Gastroesophageal sphincter (tissue), 4 donors: ENCODE measurements at regions not wholly inside any gene's neighbourhood (a gene's known extent, or its start where the extent isn't known, plus 50 kb on each side); places are given as distances from the start of the nearest gene placed in this dataset.
A peak's percentile ranks its signal among the peaks of the same experiment; 100 is the strongest.

ENCODE experiments used
- ATAC-seq: fragments of 150-250 bp; one replicate; pipeline ENCODE4 v1.9.1; 2016; ENCODE audit warnings: mild to moderate bottlenecking, moderate library complexity
- H3K27ac ChIP-seq, 4 donors: fragments of 200-600 bp; sonication (generic) in 3 of 4; 1 replicate in 3 of 4; 2 replicates in 1 of 4; pipeline ENCODE4 v1.5.1; 2016 to 2019
- H3K27me3 ChIP-seq: fragments of 200-600 bp; sonication (generic); one replicate; pipeline ENCODE4 v1.5.1; 2019
- H3K36me3 ChIP-seq, 2 donors: fragments of 200-600 bp; sonication (generic); one replicate each; pipeline ENCODE4 v1.5.1; 2019; ENCODE audit warnings: control low read depth in 1 of 2
- H3K4me1 ChIP-seq, 3 donors: fragments of 200-600 bp; sonication (generic); 1 replicate in 2 of 3; 2 replicates in 1 of 3; pipeline ENCODE4 v1.5.1; 2016 to 2019; ENCODE audit warnings: control low read depth in 2 of 3
- H3K4me3 ChIP-seq, 2 donors: fragments of 200-600 bp; sonication (generic); one replicate each; pipeline ENCODE4 v1.5.1; 2019; ENCODE audit warnings: mild to moderate bottlenecking in 1 of 2, moderate library complexity in 1 of 2
- H3K9me3 ChIP-seq, 3 donors: fragments of 200-600 bp; sonication (generic); one replicate each; pipeline ENCODE4 v1.5.1; 2017 to 2019; ENCODE audit warnings: control low read depth in 2 of 3
- EP300 ChIP-seq: sonication (generic); formaldehyde crosslinking; IDR thresholded peaks from one replicate; pipeline ENCODE4 v1.6.1; 2017; ENCODE audit warnings: antibody characterized with exemption, mild to moderate bottlenecking
- POLR2A ChIP-seq, 2 donors: fragments of 450-650 bp; IDR thresholded peaks; one replicate each; pipeline ENCODE4 v1.6.1; 2017; ENCODE audit warnings: antibody characterized with exemption in 2 of 2, mild to moderate bottlenecking in 2 of 2, moderate library complexity in 1 of 2
- POLR2AphosphoS5 ChIP-seq: sonication (generic); formaldehyde crosslinking; IDR thresholded peaks from one replicate; pipeline ENCODE4 v1.6.1; 2017; ENCODE audit warnings: antibody characterized with exemption
- WGBS, 2 donors: methylation state at CpG; one replicate each; pipeline ENCODE4 v1.1.5; 2018; ENCODE audit warnings: low coverage in 1 of 2; 5-methylcytosine and 5-hydroxymethylcytosine counted together
- TF ChIP-seq, protein P1 (sequence below), 4 experiments: fragments of 200-600 bp in 2 of 4; fragments of 450-650 bp in 2 of 4; sonication (generic) in 1 of 4; IDR thresholded peaks; one replicate each; pipeline ENCODE4 v1.5.1; 2017 to 2019; ENCODE audit warnings: antibody characterized with exemption in 4 of 4, mild to moderate bottlenecking in 2 of 4, moderate library complexity in 2 of 4

DNA sequence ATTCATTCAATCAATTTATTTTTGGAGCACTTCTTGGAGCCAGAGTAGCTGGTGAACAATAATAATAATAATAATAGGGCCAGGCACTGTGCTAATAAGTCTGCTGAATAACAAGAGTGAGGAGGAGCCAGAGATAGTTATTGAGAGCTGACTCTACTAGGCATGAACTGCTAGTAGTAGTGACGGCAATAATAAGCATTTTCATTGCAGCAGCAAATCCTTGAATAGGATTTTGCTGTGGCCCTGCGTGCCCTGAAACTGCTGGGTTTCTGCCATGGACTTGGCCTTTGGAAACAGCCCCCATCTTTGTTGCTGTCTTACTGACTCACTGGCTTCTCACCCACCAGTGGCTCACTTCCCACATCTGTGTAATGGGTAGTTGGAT, 545.9 kb downstream of the MIAT start:
- Histone ChIP-seq H3K9me3 (no peaks in the 10 kb centered on the region), H3K4me1 (peaks cover 0 to 44% (median 9%) of the 10 kb centered on the region in 3 donors), H3K27me3 (no peaks in the 10 kb centered on the region), H3K36me3 (no peaks in the 10 kb centered on the region), H3K27ac (peak overlapping the region in 3 of 4 donors; percentile 76 to 83 (median 80)), H3K4me3 (no peak overlapping the region)
- ATAC-seq = no peak
- 43 to 60% methylated on average over 1 of the region's 2 CpGs for WGBS, 2 donors
- TF ChIP-seq POLR2AphosphoS5 (no peak), EP300 (no peak), POLR2A (IDR thresholded peaks at IDR 0.05) (no peak)
- TF ChIP-seq, protein P1, sequence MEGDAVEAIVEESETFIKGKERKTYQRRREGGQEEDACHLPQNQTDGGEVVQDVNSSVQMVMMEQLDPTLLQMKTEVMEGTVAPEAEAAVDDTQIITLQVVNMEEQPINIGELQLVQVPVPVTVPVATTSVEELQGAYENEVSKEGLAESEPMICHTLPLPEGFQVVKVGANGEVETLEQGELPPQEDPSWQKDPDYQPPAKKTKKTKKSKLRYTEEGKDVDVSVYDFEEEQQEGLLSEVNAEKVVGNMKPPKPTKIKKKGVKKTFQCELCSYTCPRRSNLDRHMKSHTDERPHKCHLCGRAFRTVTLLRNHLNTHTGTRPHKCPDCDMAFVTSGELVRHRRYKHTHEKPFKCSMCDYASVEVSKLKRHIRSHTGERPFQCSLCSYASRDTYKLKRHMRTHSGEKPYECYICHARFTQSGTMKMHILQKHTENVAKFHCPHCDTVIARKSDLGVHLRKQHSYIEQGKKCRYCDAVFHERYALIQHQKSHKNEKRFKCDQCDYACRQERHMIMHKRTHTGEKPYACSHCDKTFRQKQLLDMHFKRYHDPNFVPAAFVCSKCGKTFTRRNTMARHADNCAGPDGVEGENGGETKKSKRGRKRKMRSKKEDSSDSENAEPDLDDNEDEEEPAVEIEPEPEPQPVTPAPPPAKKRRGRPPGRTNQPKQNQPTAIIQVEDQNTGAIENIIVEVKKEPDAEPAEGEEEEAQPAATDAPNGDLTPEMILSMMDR (IDR thresholded peaks at IDR 0.05) = no peak

DNA sequence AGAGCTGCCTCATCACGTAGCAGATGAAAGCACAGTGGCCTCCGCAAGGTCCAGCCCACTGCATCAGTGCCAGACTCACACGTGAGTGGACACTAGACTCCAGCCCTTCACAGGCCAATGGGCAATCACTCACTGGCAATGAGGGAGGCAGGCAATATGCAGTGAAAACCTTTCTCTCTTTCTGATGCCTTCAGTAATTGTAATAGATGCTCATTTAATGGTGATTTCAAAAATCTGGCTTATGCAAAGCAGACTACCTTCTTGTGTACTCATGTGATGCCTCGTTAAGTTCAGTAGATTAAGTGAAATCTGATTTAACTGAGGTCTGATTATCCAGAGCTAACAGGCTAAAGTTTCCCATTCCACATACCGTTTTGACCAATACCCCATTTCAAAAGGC, 546.9 kb downstream of the MIAT start:
- no peaks in the 10 kb centered on the region for H3K27me3 ChIP-seq
- no peaks in the 10 kb centered on the region for H3K9me3 ChIP-seq
- H3K4me1 ChIP-seq = peaks cover 0 to 44% (median 9%) of the 10 kb centered on the region in 3 donors
- H3K27ac ChIP-seq = peak overlapping the region in 2 of 4 donors; percentile 77 to 79
- no peak for ATAC-seq
- H3K4me3 ChIP-seq = no peak overlapping the region
- no peaks in the 10 kb centered on the region for H3K36me3 ChIP-seq
- TF ChIP-seq EP300 = no peak
- TF ChIP-seq POLR2A (IDR thresholded peaks at IDR 0.05) = no peak
- TF ChIP-seq, protein P1 (IDR thresholded peaks at IDR 0.05) = no peak
- TF ChIP-seq POLR2AphosphoS5 = no peak
- 81 to 96% methylated on average over 2 of the region's 5 CpGs for WGBS, 2 donors

DNA sequence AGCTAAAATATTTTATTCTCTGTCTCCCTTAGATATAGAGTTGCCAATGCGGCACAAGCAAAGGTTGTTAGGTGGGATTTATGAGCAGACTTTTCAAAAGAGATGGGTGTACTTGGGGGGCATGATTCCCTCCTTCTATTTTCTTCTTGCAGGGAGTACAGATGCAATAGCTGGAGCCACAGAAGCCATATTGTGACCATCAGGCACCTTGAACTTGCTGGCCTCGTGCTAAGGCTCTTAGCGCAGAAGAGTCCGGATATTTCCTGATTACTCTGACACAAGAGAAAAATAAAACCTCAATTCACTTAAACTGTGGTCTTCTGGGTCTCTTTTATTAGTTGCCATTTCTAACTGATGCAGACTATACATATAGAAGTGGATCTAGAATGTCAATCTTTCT, 547.4 kb downstream of the MIAT start:
- Histone ChIP-seq H3K36me3 (no peaks in the 10 kb centered on the region), H3K9me3 (no peaks in the 10 kb centered on the region), H3K4me1 (peaks cover 0 to 44% (median 9%) of the 10 kb centered on the region in 3 donors), H3K27ac (peak overlapping the region in 2 of 4 donors; percentile 77 to 79), H3K4me3 (no peak overlapping the region), H3K27me3 (no peaks in the 10 kb centered on the region)
- TF ChIP-seq, protein P1 (IDR thresholded peaks at IDR 0.05) = no peak
- no peak for TF ChIP-seq POLR2AphosphoS5
- no peak for TF ChIP-seq EP300
- no peak for TF ChIP-seq POLR2A (IDR thresholded peaks at IDR 0.05)
- ATAC-seq = no peak
- WGBS, 2 donors = 85 to 98% methylated on average over 2 to 4 of the region's 4 CpGs

DNA sequence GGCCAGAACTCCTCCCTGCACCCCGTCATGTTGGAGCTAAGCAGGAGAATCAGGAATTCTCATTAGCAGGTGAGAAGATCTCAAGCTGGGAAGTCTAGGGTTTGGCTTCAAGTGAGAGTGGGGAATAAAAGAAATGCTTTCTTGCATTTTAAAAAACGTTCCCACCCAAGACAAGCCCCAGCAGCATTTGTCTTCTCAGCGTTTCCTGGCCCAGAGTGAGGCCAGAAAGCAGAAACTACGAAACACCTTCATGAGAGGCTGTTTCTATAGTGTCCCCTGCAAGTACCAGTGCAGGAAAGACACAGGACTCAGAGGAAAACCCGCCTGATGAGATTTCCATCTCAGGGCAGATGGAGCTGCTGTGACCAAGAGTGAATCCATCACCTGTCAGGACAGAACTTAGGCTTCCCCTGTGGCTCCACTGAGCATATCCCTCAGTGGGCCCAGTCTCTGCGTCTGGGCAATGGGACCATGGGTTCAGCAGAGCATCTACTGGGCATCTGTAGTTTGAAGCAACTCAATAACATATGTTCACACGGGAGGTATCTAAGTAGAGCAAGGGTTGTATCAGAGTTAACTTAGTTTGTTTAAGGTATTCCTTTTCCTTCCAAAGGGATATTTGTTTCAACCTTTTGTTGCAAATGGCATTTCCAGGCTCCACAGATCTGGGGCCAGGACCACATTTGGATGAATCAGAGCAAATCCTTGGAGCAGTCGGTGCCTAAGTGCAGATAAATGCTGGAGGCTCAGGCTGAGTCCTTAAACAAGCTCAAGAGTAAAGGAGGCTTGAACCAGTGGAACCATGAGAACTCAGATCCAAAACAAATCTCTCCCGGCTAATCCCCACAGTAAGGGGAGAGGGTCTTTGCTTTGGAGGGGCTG, 548.3 kb downstream of the MIAT start:
- no peak for ATAC-seq
- WGBS, 2 donors = 46 to 57% methylated on average over 7 to 9 of the region's 9 CpGs
- Histone ChIP-seq H3K4me1 (peaks cover 0 to 44% (median 9%) of the 10 kb centered on the region in 3 donors), H3K27ac (peak overlapping the region in 3 of 4 donors; percentile 65 to 79 (median 77)), H3K4me3 (no peak overlapping the region), H3K27me3 (no peaks in the 10 kb centered on the region), H3K36me3 (no peaks in the 10 kb centered on the region), H3K9me3 (no peaks in the 10 kb centered on the region)
- TF ChIP-seq POLR2AphosphoS5 (no peak), EP300 (no peak), POLR2A (IDR thresholded peaks at IDR 0.05) (no peak)
- TF ChIP-seq, protein P1 (IDR thresholded peaks at IDR 0.05) = no peak
